H1 (cell line): ENCODE measurements at regions not wholly inside any gene's neighbourhood (a gene's known extent, or its start where the extent isn't known, plus 50 kb on each side); places are given as distances from the start of the nearest gene placed in this dataset.

ENCODE experiments used
- CTCF ChIA-PET: fragments of 300-600 bp; sonication (Branson Sonifier 250); formaldehyde crosslinking; loops from one replicate; lab custom pipeline; 2021; ENCODE audit not compliant: partially characterized antibody; lab: Charles Lee
- POLR2A ChIA-PET: fragments of 300-600 bp; sonication (Branson Sonifier 250); formaldehyde crosslinking; loops from one replicate; lab custom pipeline; 2021; ENCODE audit warnings: inconsistent platforms; ENCODE audit not compliant: partially characterized antibody; lab: Charles Lee
- DNase-seq, 2 experiments: peaks; one replicate each; pipeline versions ENCODE4 v3.0.0 to v3.0.0-alpha.2; 2010 to 2022; ENCODE audit warnings: low spot score in 2 of 2, low read depth in 1 of 2, mixed read lengths in 1 of 2
- FAIRE-seq: peaks from 2 replicates; lab custom pipeline; 2011; peaks lifted over from hg19 to GRCh38; lab: Jason Lieb, UNC
- H2AFZ ChIP-seq: 2 replicates; pipeline ENCODE4 v1.8.1; 2012; ENCODE audit warnings: low read length, inconsistent platforms
- H2AK5ac ChIP-seq: 2 replicates; pipeline ENCODE4 v1.6.1; 2013; ENCODE audit warnings: low read depth, low read length
- H2BK120ac ChIP-seq: replicated peaks from 2 replicates; pipeline ENCODE3; 2013; ENCODE audit warnings: low read depth, low read length, inconsistent platforms
- H2BK12ac ChIP-seq: 2 replicates; pipeline ENCODE4 v1.6.1; 2013; ENCODE audit warnings: low read depth, low read length
- H2BK15ac ChIP-seq: 2 replicates; pipeline ENCODE4 v1.6.1; 2013; ENCODE audit warnings: low read length
- H2BK20ac ChIP-seq: 2 replicates; pipeline ENCODE4 v1.6.1; 2013; ENCODE audit warnings: low read length
- H2BK5ac ChIP-seq: 2 replicates; pipeline ENCODE4 v1.6.1; 2013; ENCODE audit warnings: low read depth, low read length
- H3K14ac ChIP-seq: 2 replicates; pipeline ENCODE4 v1.6.1; 2013; ENCODE audit warnings: inconsistent platforms; ENCODE audit not compliant: insufficient read length
- H3K18ac ChIP-seq: 2 replicates; pipeline ENCODE4 v1.6.1; 2013; ENCODE audit warnings: low read length; ENCODE audit errors: extremely low read depth
- H3K23ac ChIP-seq: 2 replicates; pipeline ENCODE4 v1.6.1; 2013; ENCODE audit warnings: inconsistent platforms; ENCODE audit not compliant: insufficient read length
- H3K23me2 ChIP-seq: 2 replicates; pipeline ENCODE4 v1.6.1; 2013; ENCODE audit warnings: low read depth, low read length
- H3K27ac ChIP-seq: 2 replicates; pipeline ENCODE4 v1.6.1; 2011; ENCODE audit warnings: low read depth, low read length, inconsistent platforms
- H3K27me3 ChIP-seq, 4 experiments: replicated peaks in 1 of 4; 1 replicate in 1 of 4; 2 replicates in 3 of 4; pipeline versions ENCODE4 v1.6.1 to v1.8.1; 2011 to 2013; ENCODE audit warnings: low read length in 3 of 4, mild to moderate bottlenecking in 3 of 4, inconsistent platforms in 2 of 4, mixed read lengths in 2 of 4, moderate library complexity in 1 of 4; ENCODE audit not compliant: control insufficient read depth in 3 of 4, insufficient read depth in 3 of 4; ENCODE audit errors: extremely low read depth in 1 of 4
- H3K36me3 ChIP-seq, 4 experiments: 2 replicates each; pipeline versions ENCODE4 v1.6.1 to v1.8.1; 2011 to 2013; ENCODE audit warnings: mild to moderate bottlenecking in 4 of 4, low read length in 3 of 4, moderate library complexity in 2 of 4, control low read depth in 1 of 4, inconsistent platforms in 1 of 4; ENCODE audit not compliant: insufficient read depth in 4 of 4, control insufficient read depth in 2 of 4
- H3K4ac ChIP-seq: replicated peaks from 2 replicates; pipeline ENCODE3; 2013; ENCODE audit warnings: low read length, low read depth, mixed read lengths, inconsistent platforms; ENCODE audit not compliant: insufficient read length
- H3K4me1 ChIP-seq, 4 experiments: replicated peaks in 1 of 4; 1 replicate in 1 of 4; 2 replicates in 3 of 4; pipeline versions ENCODE4 v1.6.1 to v1.8.1; 2011 to 2013; ENCODE audit warnings: low read length in 3 of 4, inconsistent platforms in 2 of 4, mixed read lengths in 1 of 4; ENCODE audit not compliant: insufficient read depth in 4 of 4, control insufficient read depth in 3 of 4
- H3K4me2 ChIP-seq, 2 experiments: 2 replicates each; pipeline versions ENCODE4 v1.6.1 to v1.8.1; 2011 to 2013; ENCODE audit warnings: low read depth in 2 of 2, low read length in 2 of 2, control low read depth in 1 of 2, inconsistent platforms in 1 of 2, mild to moderate bottlenecking in 1 of 2; ENCODE audit not compliant: insufficient read depth in 1 of 2
- H3K4me3 ChIP-seq, 4 experiments: fragments of 200-600, 300-600 bp in 1 of 4; sonication (generic), shearing (Covaris generic), sonication (Bioruptor Twin) in 1 of 4; 2 replicates each; pipeline versions ENCODE4 v1.5.1 to v1.8.1; 2011 to 2016; ENCODE audit warnings: low read length in 4 of 4, low read depth in 3 of 4, control low read depth in 2 of 4, inconsistent platforms in 2 of 4, mild to moderate bottlenecking in 2 of 4, mixed read lengths in 1 of 4, moderate library complexity in 1 of 4; ENCODE audit not compliant: insufficient read depth in 2 of 4; ENCODE audit errors: extremely low read depth in 1 of 4
- H3K56ac ChIP-seq: replicated peaks from 2 replicates; pipeline ENCODE3; 2013; ENCODE audit warnings: low read depth, mild to moderate bottlenecking, mixed read lengths, low read length, inconsistent platforms; ENCODE audit not compliant: insufficient read length
- H3K79me1 ChIP-seq: 2 replicates; pipeline ENCODE4 v1.6.1; 2013; ENCODE audit warnings: low read depth, low read length, control low read depth
- H3K79me2 ChIP-seq, 2 experiments: 2 replicates each; pipeline versions ENCODE4 v1.6.1 to v1.8.1; 2012 to 2013; ENCODE audit warnings: low read length in 2 of 2, mild to moderate bottlenecking in 2 of 2, inconsistent platforms in 1 of 2; ENCODE audit not compliant: insufficient read depth in 2 of 2, control insufficient read depth in 1 of 2
- H3K9ac ChIP-seq, 4 experiments: replicated peaks in 1 of 4; 1 replicate in 1 of 4; 2 replicates in 3 of 4; pipeline versions ENCODE4 v1.6.1 to v1.8.1; 2011 to 2013; ENCODE audit warnings: low read depth in 3 of 4, low read length in 3 of 4, control low read depth in 2 of 4, mild to moderate bottlenecking in 2 of 4, moderate library complexity in 2 of 4, inconsistent platforms in 1 of 4; ENCODE audit errors: extremely low read depth in 1 of 4
- H3K9me3 ChIP-seq, 2 experiments: 2 replicates each; pipeline versions ENCODE4 v1.6.1 to v1.8.1; 2012 to 2013; ENCODE audit warnings: mild to moderate bottlenecking in 2 of 2, moderate library complexity in 2 of 2, control low read depth in 1 of 2, inconsistent platforms in 1 of 2, low read depth in 1 of 2, low read length in 1 of 2, mixed read lengths in 1 of 2; ENCODE audit not compliant: insufficient read depth in 2 of 2
- H4K20me1 ChIP-seq, 2 experiments: replicated peaks in 1 of 2; 2 replicates each; pipeline versions ENCODE3 to v1.8.1; 2011 to 2013; ENCODE audit warnings: inconsistent platforms in 2 of 2, low read length in 2 of 2, mild to moderate bottlenecking in 1 of 2; ENCODE audit not compliant: insufficient read depth in 2 of 2, control insufficient read depth in 1 of 2
- H4K5ac ChIP-seq: 2 replicates; pipeline ENCODE4 v1.6.1; 2013; ENCODE audit warnings: low read length, low read depth, mixed read lengths, inconsistent platforms; ENCODE audit not compliant: insufficient read length
- H4K8ac ChIP-seq: 2 replicates; pipeline ENCODE4 v1.8.0; 2013; ENCODE audit warnings: mild to moderate bottlenecking, moderate library complexity, low read length, inconsistent platforms; ENCODE audit not compliant: insufficient read depth; ENCODE audit errors: extremely low read depth
- H4K91ac ChIP-seq: replicated peaks from 2 replicates; pipeline ENCODE3; 2013; ENCODE audit warnings: low read length, mixed read lengths, inconsistent platforms; ENCODE audit not compliant: insufficient read length
- BCL11A ChIP-seq, 2 experiments: IDR thresholded peaks; one replicate each; pipeline ENCODE4 v1.6.1; 2011; ENCODE audit warnings: low read depth in 2 of 2, low read length in 2 of 2, mild to moderate bottlenecking in 2 of 2
- MAX ChIP-seq: IDR thresholded peaks from 2 replicates; pipeline ENCODE4 v1.6.1; 2012; ENCODE audit warnings: inconsistent platforms
- RBBP5 ChIP-seq: IDR thresholded peaks from 2 replicates; pipeline ENCODE4 v1.7.1; 2012; ENCODE audit warnings: low read depth, mild to moderate bottlenecking, inconsistent platforms, low read length, moderate library complexity, borderline replicate concordance
- SAP30 ChIP-seq: fragments of 300-600 bp; sonication (generic); IDR thresholded peaks from 2 replicates; pipeline ENCODE4 v1.7.1; 2012; ENCODE audit warnings: low read length, moderate library complexity, mild to moderate bottlenecking, inconsistent platforms; ENCODE audit not compliant: insufficient read depth, insufficient replicate concordance
- SIN3A ChIP-seq, 2 experiments: IDR thresholded peaks in 1 of 2; conservative IDR thresholded peaks in 1 of 2; 2 replicates each; pipeline ENCODE4 v1.6.1; 2011 to 2012; ENCODE audit warnings: low read length in 2 of 2, improper control_type of control experiment in 1 of 2, low read depth in 1 of 2, mild to moderate bottlenecking in 1 of 2
- SUZ12 ChIP-seq: fragments of 200-600 bp; sonication (generic); IDR thresholded peaks from 2 replicates; pipeline ENCODE4 v1.6.1; 2012; ENCODE audit warnings: mild to moderate bottlenecking, inconsistent platforms, low read length, moderate library complexity, mixed read lengths
- TEAD4 ChIP-seq: IDR thresholded peaks from 2 replicates; pipeline ENCODE4 v1.6.1; 2012; ENCODE audit warnings: low read depth, low read length, inconsistent platforms, mixed read lengths
- WGBS, 2 experiments: shearing (Covaris generic) in 1 of 2; methylation state at CpG; one replicate each; pipeline versions ENCODE4 v1.1.6 to v1.1.7; 2013 to 2015; ENCODE audit warnings: low lambda C conversion rate in 2 of 2, mixed read lengths in 2 of 2, inconsistent platforms in 1 of 2, low coverage in 1 of 2, missing lambda C conversion rate in 1 of 2; ENCODE audit not compliant: insufficient replicate concordance in 2 of 2, insufficient coverage in 1 of 2, insufficient read length in 1 of 2; ENCODE audit errors: extremely low coverage in 1 of 2, missing lambda C conversion rate in 1 of 2; 5-methylcytosine and 5-hydroxymethylcytosine counted together
- TF ChIP-seq, protein P1 (sequence below): IDR thresholded peaks from 2 replicates; pipeline ENCODE4 v1.6.1; 2012; ENCODE audit warnings: low read length, inconsistent platforms

- no peak overlapping the region for H3K27ac ChIP-seq
- TF ChIP-seq BCL11A (IDR thresholded peaks at IDR 0.05; ENCODE audit: low read depth in 2 of 2, low read length in 2 of 2) (no peak), MAX (no peak), SAP30 (no peak), RBBP5 (no peak), SUZ12 (no peak), SIN3A (conservative IDR thresholded peaks at IDR 0.05 in 1 of 2, IDR thresholded peaks at IDR 0.05 in 1 of 2; ENCODE audit: low read depth in 1 of 2, low read length in 2 of 2) (no peak), TEAD4 (no peak)
- TF ChIP-seq, protein P1, sequence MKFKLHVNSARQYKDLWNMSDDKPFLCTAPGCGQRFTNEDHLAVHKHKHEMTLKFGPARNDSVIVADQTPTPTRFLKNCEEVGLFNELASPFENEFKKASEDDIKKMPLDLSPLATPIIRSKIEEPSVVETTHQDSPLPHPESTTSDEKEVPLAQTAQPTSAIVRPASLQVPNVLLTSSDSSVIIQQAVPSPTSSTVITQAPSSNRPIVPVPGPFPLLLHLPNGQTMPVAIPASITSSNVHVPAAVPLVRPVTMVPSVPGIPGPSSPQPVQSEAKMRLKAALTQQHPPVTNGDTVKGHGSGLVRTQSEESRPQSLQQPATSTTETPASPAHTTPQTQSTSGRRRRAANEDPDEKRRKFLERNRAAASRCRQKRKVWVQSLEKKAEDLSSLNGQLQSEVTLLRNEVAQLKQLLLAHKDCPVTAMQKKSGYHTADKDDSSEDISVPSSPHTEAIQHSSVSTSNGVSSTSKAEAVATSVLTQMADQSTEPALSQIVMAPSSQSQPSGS = no peak
Measured at GRCh38 chr16:6947291-6947690, 385.4 kb upstream of the RBFOX1 start.

More at GRCh38 chr16:6947291-6947690, 385.4 kb upstream of the RBFOX1 start:
- DNase-seq = no peak
- Histone ChIP-seq H3K36me3 (no peaks in the 10 kb centered on the region), H3K4me2 (no peak overlapping the region), H4K20me1 (no peaks in the 10 kb centered on the region), H3K23me2 (no peaks in the 10 kb centered on the region), H3K79me1 (no peaks in the 10 kb centered on the region), H2BK5ac (no peak overlapping the region), H2BK120ac (no peak overlapping the region), H3K14ac (no peak overlapping the region), H4K91ac (no peak overlapping the region), H2AK5ac (no peak overlapping the region), H2BK15ac (no peak overlapping the region), H3K23ac (no peak overlapping the region), H3K79me2 (no peaks in the 10 kb centered on the region), H4K8ac (no peak overlapping the region), H2BK20ac (no peak overlapping the region), H2BK12ac (no peak overlapping the region), H3K27me3 (no peaks in the 10 kb centered on the region; a peak in 1 of 7 replicates), H3K4ac (no peak overlapping the region), H2AFZ (no peak overlapping the region), H3K9me3 (no peaks in the 10 kb centered on the region), H3K56ac (no peak overlapping the region), H4K5ac (no peak overlapping the region), H3K18ac (no peak overlapping the region), H3K4me1 (no peaks in the 10 kb centered on the region), H3K4me3 (no peak overlapping the region), H3K9ac (no peak overlapping the region)
- 93% methylated on average over 6 of the region's 6 CpGs; no CpG with 5 or more reads in 1 of the 2 experiments for WGBS, 2 experiments
- POLR2A ChIA-PET = interaction anchor here (0.6 kb wide), 1 partner anchor 776 kb away, joined by 3 read pairs; no protein-coding TSS in a partner anchor
- no peak for FAIRE-seq
- CTCF ChIA-PET = interaction anchor here (0.6 kb wide), 1 partner anchor 20 kb away, joined by 3 read pairs; no protein-coding TSS in a partner anchor
